Liver (tissue), 8 donors: ENCODE measurements at regions not wholly inside any gene's neighbourhood (a gene's known extent, or its start where the extent isn't known, plus 50 kb on each side); places are given as distances from the start of the nearest gene placed in this dataset.

Experiments
- DNase-seq: peaks from one replicate; pipeline ENCODE4 v3.0.0-alpha.2; 2017; ENCODE audit warnings: low spot score
- H3K27ac ChIP-seq, 2 donors: one replicate each; pipeline ENCODE4 v1.7.0; 2013; ENCODE audit warnings: inconsistent platforms in 2 of 2, low read length in 2 of 2, control low read depth in 1 of 2, low read depth in 1 of 2, mild to moderate bottlenecking in 1 of 2
- H3K27me3 ChIP-seq, 4 donors: one replicate each; pipeline versions ENCODE4 v1.6.1 to v1.7.0; 2013; ENCODE audit warnings: low read length in 3 of 4, inconsistent platforms in 1 of 4, mild to moderate bottlenecking in 1 of 4, moderate library complexity in 1 of 4; ENCODE audit not compliant: control insufficient read depth in 4 of 4, insufficient read depth in 4 of 4
- H3K36me3 ChIP-seq, 4 donors: one replicate each; pipeline versions ENCODE4 v1.6.1 to v1.7.0; 2013; ENCODE audit warnings: low read length in 3 of 4, mild to moderate bottlenecking in 3 of 4, low read depth in 1 of 4, moderate library complexity in 1 of 4; ENCODE audit not compliant: control insufficient read depth in 4 of 4, insufficient read depth in 3 of 4
- H3K4me1 ChIP-seq, 4 donors: one replicate each; pipeline versions ENCODE4 v1.6.1 to v1.7.0; 2013; ENCODE audit warnings: low read length in 3 of 4, mild to moderate bottlenecking in 3 of 4, moderate library complexity in 1 of 4; ENCODE audit not compliant: control insufficient read depth in 4 of 4, insufficient read depth in 4 of 4
- H3K4me3 ChIP-seq, 3 donors: one replicate each; pipeline versions ENCODE4 v1.6.1 to v1.7.0; 2013; ENCODE audit warnings: low read length in 3 of 3, control low read depth in 1 of 3, low read depth in 1 of 3, mild to moderate bottlenecking in 1 of 3
- H3K9ac ChIP-seq, 2 donors: one replicate each; pipeline ENCODE4 v1.7.0; 2013; ENCODE audit warnings: low read length in 2 of 2, mild to moderate bottlenecking in 2 of 2, moderate library complexity in 2 of 2, control low read depth in 1 of 2, low read depth in 1 of 2
- H3K9me3 ChIP-seq, 4 donors: one replicate each; pipeline versions ENCODE4 v1.6.1 to v1.7.0; 2013; ENCODE audit warnings: low read length in 3 of 4; ENCODE audit not compliant: control insufficient read depth in 4 of 4
- ATF3 ChIP-seq: IDR thresholded peaks from 2 replicates; pipeline ENCODE4 v1.6.1; 2016; ENCODE audit warnings: antibody characterized with exemption
- CTCF ChIP-seq: fragments of 150-350 bp; IDR thresholded peaks from 2 replicates; pipeline ENCODE4 v1.5.1; 2017; ENCODE audit warnings: improper control_type of control experiment, low read depth, low read length; ENCODE audit not compliant: missing input control
- EGR1 ChIP-seq, 2 donors: IDR thresholded peaks; 2 replicates each; pipeline ENCODE4 v1.6.1; 2016 to 2018; ENCODE audit warnings: antibody characterized with exemption in 2 of 2, low read depth in 2 of 2
- FOXA1 ChIP-seq: IDR thresholded peaks from 2 replicates; pipeline ENCODE4 v1.6.1; 2016; ENCODE audit warnings: antibody characterized with exemption
- FOXA2 ChIP-seq: IDR thresholded peaks from 2 replicates; pipeline ENCODE4 v1.6.1; 2016; ENCODE audit warnings: antibody characterized with exemption
- GABPA ChIP-seq, 2 donors: IDR thresholded peaks in 1 of 2; conservative IDR thresholded peaks in 1 of 2; 2 replicates each; pipeline ENCODE4 v1.6.1; 2016; ENCODE audit warnings: antibody characterized with exemption in 2 of 2, mild to moderate bottlenecking in 1 of 2, moderate library complexity in 1 of 2
- HNF4G ChIP-seq: IDR thresholded peaks from 2 replicates; pipeline ENCODE4 v1.6.1; 2016; ENCODE audit warnings: antibody characterized with exemption
- JUND ChIP-seq, 2 donors: IDR thresholded peaks; 2 replicates each; pipeline ENCODE4 v1.6.1; 2016; ENCODE audit warnings: antibody characterized with exemption in 2 of 2
- MAX ChIP-seq: IDR thresholded peaks from 2 replicates; pipeline ENCODE4 v1.6.1; 2016; ENCODE audit warnings: antibody characterized with exemption
- NR2F2 ChIP-seq: IDR thresholded peaks from 2 replicates; pipeline ENCODE4 v1.6.1; 2016; ENCODE audit warnings: antibody characterized with exemption
- RAD21 ChIP-seq, 2 donors: IDR thresholded peaks; 2 replicates each; pipeline ENCODE4 v1.6.1; 2016; ENCODE audit warnings: antibody characterized with exemption in 2 of 2, mild to moderate bottlenecking in 2 of 2
- REST ChIP-seq: IDR thresholded peaks from 2 replicates; pipeline ENCODE4 v1.6.1; 2016; ENCODE audit warnings: antibody characterized with exemption, mild to moderate bottlenecking
- RXRA ChIP-seq, 2 donors: IDR thresholded peaks; 2 replicates each; pipeline ENCODE4 v1.6.1; 2017 to 2018; ENCODE audit warnings: antibody characterized with exemption in 2 of 2, mild to moderate bottlenecking in 1 of 2
- SP1 ChIP-seq: IDR thresholded peaks from 2 replicates; pipeline ENCODE4 v1.6.1; 2018; ENCODE audit warnings: antibody characterized with exemption, mild to moderate bottlenecking
- TAF1 ChIP-seq: conservative IDR thresholded peaks from 2 replicates; pipeline ENCODE4 v1.6.1; 2016; ENCODE audit warnings: antibody characterized with exemption, mild to moderate bottlenecking
- YY1 ChIP-seq: IDR thresholded peaks from 2 replicates; pipeline ENCODE4 v1.6.1; 2016; ENCODE audit warnings: antibody characterized with exemption, mild to moderate bottlenecking
- ZBTB33 ChIP-seq: IDR thresholded peaks from 2 replicates; pipeline ENCODE4 v1.6.1; 2016; ENCODE audit warnings: antibody characterized with exemption
- WGBS: extraction: QIAGEN DNeasy Blood & Tissue Kit; methylation state at CpG from one replicate; pipeline ENCODE4 v1.1.7; 2013; 5-methylcytosine and 5-hydroxymethylcytosine counted together
- donor health status: healthy.
- donor health status: healthy.
- donor health status: healthy.
- donor health status: healthy.
- donor health status: healthy.

- no peak for TF ChIP-seq RXRA (IDR thresholded peaks at IDR 0.05)
- no peak for TF ChIP-seq YY1
These were observed 69.1 kb upstream of the AFF3 start (continued) for GRCh38 chr2:100211521-100211920.

GRCh38 chr2:100208141-100208770 is 65.9 kb upstream of the AFF3 start:
- no peaks in the 10 kb centered on the region for H3K36me3 ChIP-seq
- WGBS: 87% methylated on average over 13 of the region's 13 CpGs
- no peaks in the 10 kb centered on the region for H3K9me3 ChIP-seq
- H3K27me3 ChIP-seq: no peaks in the 10 kb centered on the region
- H3K4me1 ChIP-seq: peaks cover 3 to 9% (median 4%) of the 10 kb centered on the region in 4 donors
- DNase-seq: no peak
- TF ChIP-seq EGR1 (IDR thresholded peaks at IDR 0.05; ENCODE audit: low read depth in 2 of 2) (no peak), RAD21 (IDR thresholded peaks at IDR 0.05) (peak; percentile 52 to 64)
- no peak overlapping the region for H3K27ac ChIP-seq
- no peak overlapping the region for H3K9ac ChIP-seq
- H3K4me3 ChIP-seq: no peak overlapping the region

- TF ChIP-seq HNF4G: no peak
- TF ChIP-seq EGR1 (IDR thresholded peaks at IDR 0.05; ENCODE audit: low read depth in 2 of 2): no peak
- no peak for TF ChIP-seq YY1
- TF ChIP-seq MAX: no peak
- TF ChIP-seq RXRA (IDR thresholded peaks at IDR 0.05): no peak
- TF ChIP-seq SP1: no peak
- TF ChIP-seq FOXA2: no peak
- TF ChIP-seq ATF3: no peak
- TF ChIP-seq ZBTB33: no peak
- TF ChIP-seq TAF1: no peak
- no peak for TF ChIP-seq NR2F2
- TF ChIP-seq CTCF: no peak
- TF ChIP-seq FOXA1: no peak
- no peak for TF ChIP-seq JUND (IDR thresholded peaks at IDR 0.05)
- no peak for TF ChIP-seq GABPA (IDR thresholded peaks at IDR 0.05 in 1 of 2, conservative IDR thresholded peaks at IDR 0.05 in 1 of 2)
- no peak for TF ChIP-seq REST
- no peak for TF ChIP-seq RAD21 (IDR thresholded peaks at IDR 0.05)
- no peak for DNase-seq
- Histone ChIP-seq H3K27me3 (no peaks in the 10 kb centered on the region), H3K36me3 (no peaks in the 10 kb centered on the region), H3K27ac (no peak overlapping the region), H3K9me3 (no peaks in the 10 kb centered on the region), H3K9ac (no peak overlapping the region), H3K4me1 (peaks cover 0 to under 1% (median 0%) of the 10 kb centered on the region in 4 donors), H3K4me3 (no peak overlapping the region)
- WGBS: 81% methylated on average over 6 of the region's 6 CpGs
These were observed 65.1 kb upstream of the AFF3 start for GRCh38 chr2:100207411-100207885.
